DND-41 (cell line): ENCODE measurements at regions not wholly inside any gene's neighbourhood (a gene's known extent, or its start where the extent isn't known, plus 50 kb on each side); places are given as distances from the start of the nearest gene placed in this dataset.

Experiments used
- ATAC-seq: fragments of 200-7000 bp; cut with Tn5 transposase; 3 replicates; pipeline ENCODE4 v1.9.1; 2021; ENCODE audit warnings: low read depth; ENCODE audit not compliant: insufficient read depth
- DNase-seq: peaks from one replicate; pipeline ENCODE4 v3.0.0-alpha.2; 2020
- H2AFZ ChIP-seq: 2 replicates; pipeline ENCODE4 v1.6.0; 2012; ENCODE audit warnings: low read depth, low read length
- H3K27ac ChIP-seq: 2 replicates; pipeline ENCODE4 v1.5.1; 2012; ENCODE audit warnings: low read length, inconsistent platforms
- H3K27me3 ChIP-seq: fragments of 200-600 bp; sonication (generic); 2 replicates; pipeline ENCODE4 v1.6.0; 2012; ENCODE audit warnings: low read length, mild to moderate bottlenecking, inconsistent platforms; ENCODE audit not compliant: insufficient read depth, poor library complexity
- H3K36me3 ChIP-seq: 2 replicates; pipeline ENCODE4 v1.5.1; 2012; ENCODE audit warnings: low read length, inconsistent platforms; ENCODE audit not compliant: insufficient read depth
- H3K4me1 ChIP-seq: 2 replicates; pipeline ENCODE4 v1.5.1; 2012; ENCODE audit warnings: mild to moderate bottlenecking, low read length; ENCODE audit not compliant: insufficient read depth
- H3K4me2 ChIP-seq: 2 replicates; pipeline ENCODE4 v1.6.0; 2012; ENCODE audit warnings: mild to moderate bottlenecking, moderate library complexity, low read length, inconsistent platforms; ENCODE audit not compliant: insufficient read depth
- H3K4me3 ChIP-seq, 2 experiments: fragments of 200-600 bp in 1 of 2; shearing (Covaris generic) in 1 of 2; 2 replicates each; pipeline ENCODE4 v1.5.1; 2012 to 2016; ENCODE audit warnings: inconsistent platforms in 2 of 2, low read length in 2 of 2, mild to moderate bottlenecking in 2 of 2, low read depth in 1 of 2, moderate library complexity in 1 of 2
- H3K79me2 ChIP-seq: 2 replicates; pipeline ENCODE4 v1.6.0; 2012; ENCODE audit warnings: low read length, inconsistent platforms; ENCODE audit not compliant: insufficient read depth
- H3K9ac ChIP-seq: 2 replicates; pipeline ENCODE4 v1.6.0; 2012; ENCODE audit warnings: low read depth, mild to moderate bottlenecking, inconsistent platforms, low read length, moderate library complexity
- H3K9me3 ChIP-seq: 2 replicates; pipeline ENCODE4 v1.5.1; 2012; ENCODE audit warnings: low read length, moderate library complexity, mild to moderate bottlenecking, inconsistent platforms; ENCODE audit not compliant: insufficient read depth, severe bottlenecking
- H4K20me1 ChIP-seq: 2 replicates; pipeline ENCODE4 v1.6.0; 2012; ENCODE audit warnings: low read length; ENCODE audit not compliant: insufficient read depth
- CTCF ChIP-seq: IDR thresholded peaks from 2 replicates; pipeline ENCODE4 v1.5.1; 2012; ENCODE audit warnings: borderline replicate concordance, low read length, moderate library complexity, mild to moderate bottlenecking; ENCODE audit not compliant: poor library complexity, severe bottlenecking; ENCODE audit errors: extremely low read depth
- EZH2 ChIP-seq: IDR thresholded peaks from 3 replicates; pipeline ENCODE4 v1.6.1; 2012; ENCODE audit warnings: borderline replicate concordance, low read depth, mild to moderate bottlenecking, moderate library complexity, low read length, inconsistent platforms; ENCODE audit not compliant: severe bottlenecking

DNA sequence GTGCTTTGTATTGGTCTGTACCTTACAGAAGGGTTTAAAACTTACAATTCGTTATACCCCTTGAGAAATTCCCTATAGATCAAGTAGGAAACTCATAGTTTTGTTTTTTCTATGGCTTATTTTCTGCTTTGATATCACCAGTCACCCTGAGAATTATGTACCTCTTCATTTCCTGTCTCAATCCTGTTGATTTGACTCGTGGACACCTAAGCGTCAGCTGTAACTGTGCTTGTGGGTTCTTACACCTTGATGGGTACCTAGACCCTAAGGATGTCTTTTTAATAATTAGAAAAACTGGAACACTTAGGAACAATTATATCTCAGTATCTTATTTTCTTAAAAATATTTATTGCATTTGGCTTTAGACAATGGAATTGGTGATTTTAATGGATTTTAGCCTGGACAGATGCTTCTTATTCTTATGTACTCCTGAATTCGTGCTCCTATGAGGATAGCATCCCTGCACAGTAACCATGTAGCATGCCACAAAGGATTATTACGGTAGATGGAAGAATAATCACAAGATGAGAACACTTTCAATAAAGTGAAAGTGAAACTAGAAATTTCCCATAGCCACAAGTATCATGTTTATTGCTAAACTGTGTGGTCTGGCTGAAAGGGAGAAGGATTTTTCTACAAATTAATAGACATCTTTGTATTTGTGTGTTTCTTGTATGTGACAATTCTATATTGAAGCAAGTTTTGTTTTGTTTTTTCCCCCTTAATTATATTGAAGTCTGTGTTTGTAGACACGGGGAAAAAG, 1920.3 kb upstream of the WWC1 start:
- H2AFZ ChIP-seq: peak overlapping the region; percentile 72

GRCh38 chr5:166373817-166374216, 1917.6 kb upstream of the WWC1 start:
- ATAC-seq (no peak), DNase-seq (no peak)
- Histone ChIP-seq H4K20me1 (no peaks in the 10 kb centered on the region), H3K4me2 (no peak overlapping the region), H3K36me3 (no peaks in the 10 kb centered on the region), H3K27ac (no peak overlapping the region), H3K9ac (no peak overlapping the region), H3K27me3 (no peaks in the 10 kb centered on the region), H3K79me2 (no peaks in the 10 kb centered on the region), H3K9me3 (peaks cover 7% of the 10 kb centered on the region), H2AFZ (0 out of 2 replicates have a peak overlapping the region, but pooled peaks have one; percentile 39), H3K4me3 (no peak overlapping the region), H3K4me1 (peaks cover 34% of the 10 kb centered on the region)
- TF ChIP-seq EZH2: no peak
- TF ChIP-seq CTCF: no peak

More for the DNA sequence above, 1920.3 kb upstream of the WWC1 start:
- TF ChIP-seq EZH2 (no peak), CTCF (peak; percentile 17)
- H3K4me2 ChIP-seq: peak overlapping the region; percentile 72
- H3K27ac ChIP-seq: peak overlapping the region; percentile 81
- no peaks in the 10 kb centered on the region for H3K27me3 ChIP-seq
- no peaks in the 10 kb centered on the region for H4K20me1 ChIP-seq
- DNase-seq (no peak), ATAC-seq (peak; percentile 94)
- peak overlapping the region; percentile 53 for H3K9ac ChIP-seq
- peaks cover 35% of the 10 kb centered on the region for H3K4me1 ChIP-seq
- no peaks in the 10 kb centered on the region for H3K9me3 ChIP-seq
- no peaks in the 10 kb centered on the region for H3K79me2 ChIP-seq
- H3K4me3 ChIP-seq: peak overlapping the region; percentile 22 to 56; a peak in 3 of 4 replicates
- H3K36me3 ChIP-seq: no peaks in the 10 kb centered on the region

DNA sequence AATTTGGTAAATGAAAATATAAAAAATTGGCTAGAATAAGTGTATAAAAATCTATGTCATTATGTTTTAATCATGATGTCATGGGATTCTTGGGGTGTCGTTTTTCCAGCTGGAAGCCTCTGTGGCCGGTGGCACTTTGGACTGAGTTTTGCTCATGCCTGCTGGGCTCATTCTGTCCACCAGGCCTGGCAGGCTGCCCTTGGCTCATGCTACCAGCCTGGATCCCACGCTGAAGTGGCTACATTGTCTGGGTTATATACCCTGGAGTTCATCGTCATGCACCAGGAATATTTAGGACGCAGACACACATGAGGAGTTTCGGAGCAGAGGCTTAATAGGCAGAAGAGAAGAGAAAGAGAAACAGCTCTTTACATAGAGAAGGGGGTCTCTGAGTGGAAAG, 1913.7 kb upstream of the WWC1 start:
- peaks cover 17% of the 10 kb centered on the region for H3K9me3 ChIP-seq
- H3K27ac ChIP-seq: no peak overlapping the region
- no peak for TF ChIP-seq CTCF
- no peak for TF ChIP-seq EZH2
- H3K27me3 ChIP-seq: no peaks in the 10 kb centered on the region
- H2AFZ ChIP-seq: no peak overlapping the region
- no peaks in the 10 kb centered on the region for H3K36me3 ChIP-seq
- no peaks in the 10 kb centered on the region for H3K4me1 ChIP-seq
- no peaks in the 10 kb centered on the region for H4K20me1 ChIP-seq
- no peak overlapping the region for H3K4me3 ChIP-seq
- no peaks in the 10 kb centered on the region for H3K79me2 ChIP-seq
- H3K9ac ChIP-seq: no peak overlapping the region
- no peak overlapping the region for H3K4me2 ChIP-seq
- ATAC-seq (no peak), DNase-seq (no peak)
